H9 (cell line): ENCODE measurements at regions not wholly inside any gene's neighbourhood (a gene's known extent, or its start where the extent isn't known, plus 50 kb on each side); places are given as distances from the start of the nearest gene placed in this dataset.

Experiments
- DNase-seq: peaks from one replicate; pipeline ENCODE4 v3.0.0-alpha.2; 2017
- H2AFZ ChIP-seq: one replicate; pipeline ENCODE4 v1.6.1; 2013; ENCODE audit warnings: mild to moderate bottlenecking, low read length, control low read depth, moderate library complexity
- H2AK5ac ChIP-seq: 2 replicates; pipeline ENCODE4 v1.6.1; 2013; ENCODE audit warnings: low read length, control low read depth, mixed read lengths; ENCODE audit not compliant: insufficient read length
- H2BK120ac ChIP-seq: one replicate; pipeline ENCODE4 v1.6.1; 2013; ENCODE audit warnings: low read depth, mild to moderate bottlenecking, low read length, control low read depth, inconsistent platforms; ENCODE audit not compliant: poor library complexity, severe bottlenecking
- H2BK12ac ChIP-seq: 2 replicates; pipeline ENCODE4 v1.6.1; 2013; ENCODE audit warnings: low read length, control low read depth, mixed read lengths, low read depth; ENCODE audit not compliant: insufficient read length
- H2BK15ac ChIP-seq: 2 replicates; pipeline ENCODE4 v1.6.1; 2013; ENCODE audit warnings: low read depth, low read length, control low read depth
- H2BK20ac ChIP-seq: one replicate; pipeline ENCODE4 v1.6.1; 2013; ENCODE audit warnings: low read depth, mild to moderate bottlenecking, low read length, control low read depth, inconsistent platforms; ENCODE audit not compliant: poor library complexity, severe bottlenecking
- H2BK5ac ChIP-seq: 2 replicates; pipeline ENCODE4 v1.6.1; 2013; ENCODE audit warnings: low read length, control low read depth, mixed read lengths; ENCODE audit not compliant: insufficient read length
- H3K14ac ChIP-seq: 2 replicates; pipeline ENCODE4 v1.6.1; 2013; ENCODE audit warnings: low read length, control low read depth; ENCODE audit not compliant: insufficient read depth
- H3K18ac ChIP-seq: 2 replicates; pipeline ENCODE4 v1.6.1; 2013; ENCODE audit warnings: low read depth, mild to moderate bottlenecking, mixed read lengths, low read length, control low read depth; ENCODE audit not compliant: insufficient read length
- H3K23ac ChIP-seq: 2 replicates; pipeline ENCODE4 v1.6.1; 2013; ENCODE audit warnings: low read length, control low read depth, mixed read lengths, low read depth; ENCODE audit not compliant: insufficient read length
- H3K23me2 ChIP-seq: 2 replicates; pipeline ENCODE4 v1.6.1; 2013; ENCODE audit warnings: low read depth, mild to moderate bottlenecking, mixed read lengths, low read length, control low read depth; ENCODE audit not compliant: insufficient read length, poor library complexity, severe bottlenecking
- H3K27ac ChIP-seq: 2 replicates; pipeline ENCODE4 v1.5.1; 2013; ENCODE audit warnings: low read length, control low read depth, mixed read lengths, low read depth; ENCODE audit not compliant: insufficient read length
- H3K27me3 ChIP-seq: 2 replicates; pipeline ENCODE4 v1.6.1; 2013; ENCODE audit warnings: low read length, control low read depth, inconsistent platforms; ENCODE audit not compliant: insufficient read depth
- H3K4ac ChIP-seq: 2 replicates; pipeline ENCODE4 v1.6.1; 2013; ENCODE audit warnings: low read depth, mild to moderate bottlenecking, control low read depth, inconsistent platforms, low read length, moderate library complexity
- H3K4me1 ChIP-seq: 2 replicates; pipeline ENCODE4 v1.6.1; 2013; ENCODE audit warnings: low read length, control low read depth, inconsistent platforms; ENCODE audit not compliant: insufficient read depth
- H3K4me2 ChIP-seq: 2 replicates; pipeline ENCODE4 v1.6.1; 2013; ENCODE audit warnings: low read length, control low read depth, mixed read lengths; ENCODE audit not compliant: insufficient read length, insufficient read depth
- H3K56ac ChIP-seq: 2 replicates; pipeline ENCODE4 v1.6.1; 2013; ENCODE audit warnings: low read depth, mild to moderate bottlenecking, mixed read lengths, low read length, control low read depth; ENCODE audit not compliant: insufficient read length
- H3K79me1 ChIP-seq: 2 replicates; pipeline ENCODE4 v1.6.1; 2013; ENCODE audit warnings: low read depth, mild to moderate bottlenecking, moderate library complexity, low read length, control low read depth, inconsistent platforms; ENCODE audit not compliant: insufficient read depth, poor library complexity, severe bottlenecking
- H3K79me2 ChIP-seq: 2 replicates; pipeline ENCODE4 v1.6.1; 2013; ENCODE audit warnings: low read length, control low read depth, inconsistent platforms; ENCODE audit not compliant: insufficient read depth
- H3K9ac ChIP-seq: 2 replicates; pipeline ENCODE4 v1.6.1; 2013; ENCODE audit warnings: low read length, control low read depth, mixed read lengths; ENCODE audit not compliant: insufficient read length; ENCODE audit errors: extremely low read depth
- H3K9me3 ChIP-seq: one replicate; pipeline ENCODE4 v1.6.1; 2013; ENCODE audit warnings: low read depth, low read length, inconsistent platforms; ENCODE audit not compliant: control insufficient read depth
- H3T11ph ChIP-seq: one replicate; pipeline ENCODE4 v1.6.1; 2013; ENCODE audit warnings: mild to moderate bottlenecking, low read length, control low read depth, inconsistent platforms
- H4K20me1 ChIP-seq: one replicate; pipeline ENCODE4 v1.6.1; 2013; ENCODE audit not compliant: control insufficient read depth, insufficient read length, insufficient read depth
- H4K5ac ChIP-seq: 2 replicates; pipeline ENCODE4 v1.6.1; 2013; ENCODE audit warnings: low read depth, mild to moderate bottlenecking, mixed read lengths, low read length, control low read depth; ENCODE audit not compliant: insufficient read length
- H4K8ac ChIP-seq: replicated peaks from 2 replicates; pipeline ENCODE4 v1.6.1; 2013; ENCODE audit warnings: low read length, control low read depth, mixed read lengths, low read depth; ENCODE audit not compliant: insufficient read length
- H4K91ac ChIP-seq: 2 replicates; pipeline ENCODE4 v1.6.1; 2013; ENCODE audit warnings: low read depth, mild to moderate bottlenecking, moderate library complexity, mixed read lengths, low read length, control low read depth; ENCODE audit not compliant: insufficient read length
- H3K27ac Mint-ChIP-seq, 3 experiments: 2 replicates in 2 of 3; 3 replicates in 1 of 3; pipeline ENCODE4 v1.8.0; 2020 to 2021; ENCODE audit warnings: mixed read lengths in 3 of 3, mild to moderate bottlenecking in 1 of 3, moderate library complexity in 1 of 3
- H3K27me3 Mint-ChIP-seq: 2 replicates; pipeline ENCODE4 v1.8.0; 2021; ENCODE audit warnings: low read depth, mild to moderate bottlenecking, moderate library complexity, mixed read lengths
- H3K36me3 Mint-ChIP-seq, 3 experiments: 2 replicates in 2 of 3; 3 replicates in 1 of 3; pipeline ENCODE4 v1.8.0; 2020 to 2021; ENCODE audit warnings: low read depth in 3 of 3, mixed read lengths in 3 of 3; ENCODE audit not compliant: insufficient read depth in 1 of 3
- H3K4me1 Mint-ChIP-seq, 2 experiments: 2 replicates each; pipeline ENCODE4 v1.8.0; 2020; ENCODE audit warnings: mixed read lengths in 2 of 2
- H3K4me3 Mint-ChIP-seq, 2 experiments: 2 replicates in 1 of 2; 3 replicates in 1 of 2; pipeline ENCODE4 v1.8.0; 2020 to 2021; ENCODE audit warnings: mild to moderate bottlenecking in 2 of 2, mixed read lengths in 2 of 2, moderate library complexity in 1 of 2
- H3K9me3 Mint-ChIP-seq, 2 experiments: 2 replicates in 1 of 2; 3 replicates in 1 of 2; pipeline ENCODE4 v1.8.0; 2020; ENCODE audit warnings: mild to moderate bottlenecking in 2 of 2, mixed read lengths in 2 of 2, moderate library complexity in 1 of 2
- WGBS: extraction: QIAGEN DNeasy Blood & Tissue Kit; methylation state at CpG from one replicate; pipeline ENCODE4 v1.1.7; 2013; ENCODE audit warnings: missing lambda C conversion rate, low lambda C conversion rate, mixed read lengths; ENCODE audit not compliant: insufficient read length; ENCODE audit errors: extremely low coverage; 5-methylcytosine and 5-hydroxymethylcytosine counted together
- TF ChIP-seq, protein P1 (sequence below): fragments of 200-600 bp; sonication (generic); conservative IDR thresholded peaks from 3 replicates; pipeline ENCODE4 v1.8.0; 2021; ENCODE audit warnings: antibody characterized with exemption, mild to moderate bottlenecking

DNA sequence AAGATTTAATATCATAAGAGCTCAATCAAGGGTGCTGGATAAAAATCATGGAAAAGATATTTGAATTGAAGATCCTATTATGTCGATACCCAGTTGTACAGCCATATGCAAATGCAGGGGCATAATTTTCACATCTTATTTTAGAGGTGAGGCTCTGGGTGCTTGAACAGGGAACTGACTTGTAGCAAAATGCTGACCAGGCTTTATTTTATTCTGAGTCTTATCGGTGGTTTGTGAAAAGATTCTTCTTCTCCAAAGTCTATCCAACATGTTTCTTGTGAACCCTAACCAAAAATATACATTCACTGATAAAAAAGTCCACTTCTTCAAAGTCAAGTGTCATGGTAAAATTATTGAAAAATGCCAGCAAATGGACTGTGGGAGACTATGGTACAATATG is 475.5 kb upstream of the NEGR1 start:
- Histone ChIP-seq H3K9ac (no peak overlapping the region), H3K4me1 (no peaks in the 10 kb centered on the region), H3T11ph (no peak overlapping the region), H2BK5ac (no peak overlapping the region), H4K5ac (no peak overlapping the region), H3K9me3 (no peaks in the 10 kb centered on the region), H2BK12ac (no peak overlapping the region), H2BK20ac (no peak overlapping the region), H3K23ac (no peak overlapping the region), H3K56ac (no peak overlapping the region), H2BK15ac (no peak overlapping the region), H3K27ac (no peak overlapping the region), H3K4me2 (no peak overlapping the region), H3K79me1 (no peaks in the 10 kb centered on the region), H4K20me1 (no peaks in the 10 kb centered on the region), H3K27me3 (no peaks in the 10 kb centered on the region), H3K14ac (no peak overlapping the region), H3K23me2 (no peaks in the 10 kb centered on the region), H4K8ac (no peak overlapping the region), H4K91ac (no peak overlapping the region), H2AFZ (no peak overlapping the region), H2AK5ac (no peak overlapping the region), H3K18ac (no peak overlapping the region), H3K79me2 (no peaks in the 10 kb centered on the region), H2BK120ac (no peak overlapping the region), H3K4ac (no peak overlapping the region)
- Mint-ChIP-seq H3K27me3 (no peaks in the 10 kb centered on the region), H3K27ac (no peak overlapping the region), H3K36me3 (no peaks in the 10 kb centered on the region; a peak in 1 of 7 replicates), H3K9me3 (no peaks in the 10 kb centered on the region; a peak in 2 of 5 replicates), H3K4me3 (no peak overlapping the region), H3K4me1 (peaks cover 6 to 7% of the 10 kb centered on the region in 2 experiments)
- no peak for DNase-seq
- TF ChIP-seq, protein P1, sequence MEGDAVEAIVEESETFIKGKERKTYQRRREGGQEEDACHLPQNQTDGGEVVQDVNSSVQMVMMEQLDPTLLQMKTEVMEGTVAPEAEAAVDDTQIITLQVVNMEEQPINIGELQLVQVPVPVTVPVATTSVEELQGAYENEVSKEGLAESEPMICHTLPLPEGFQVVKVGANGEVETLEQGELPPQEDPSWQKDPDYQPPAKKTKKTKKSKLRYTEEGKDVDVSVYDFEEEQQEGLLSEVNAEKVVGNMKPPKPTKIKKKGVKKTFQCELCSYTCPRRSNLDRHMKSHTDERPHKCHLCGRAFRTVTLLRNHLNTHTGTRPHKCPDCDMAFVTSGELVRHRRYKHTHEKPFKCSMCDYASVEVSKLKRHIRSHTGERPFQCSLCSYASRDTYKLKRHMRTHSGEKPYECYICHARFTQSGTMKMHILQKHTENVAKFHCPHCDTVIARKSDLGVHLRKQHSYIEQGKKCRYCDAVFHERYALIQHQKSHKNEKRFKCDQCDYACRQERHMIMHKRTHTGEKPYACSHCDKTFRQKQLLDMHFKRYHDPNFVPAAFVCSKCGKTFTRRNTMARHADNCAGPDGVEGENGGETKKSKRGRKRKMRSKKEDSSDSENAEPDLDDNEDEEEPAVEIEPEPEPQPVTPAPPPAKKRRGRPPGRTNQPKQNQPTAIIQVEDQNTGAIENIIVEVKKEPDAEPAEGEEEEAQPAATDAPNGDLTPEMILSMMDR, result no peak
- WGBS, result no CpG with 5 or more reads among the region's 2 CpGs
